HG03460 (cell line): ENCODE measurements at regions not wholly inside any gene's neighbourhood (a gene's known extent, or its start where the extent isn't known, plus 50 kb on each side); places are given as distances from the start of the nearest gene placed in this dataset.

ENCODE experiments used
- ATAC-seq: cut with Tn5 transposase; IDR thresholded peaks from one replicate; pipeline ENCODE4 v1.9.1; 2021; ENCODE audit not compliant: unreplicated experiment

DNA sequence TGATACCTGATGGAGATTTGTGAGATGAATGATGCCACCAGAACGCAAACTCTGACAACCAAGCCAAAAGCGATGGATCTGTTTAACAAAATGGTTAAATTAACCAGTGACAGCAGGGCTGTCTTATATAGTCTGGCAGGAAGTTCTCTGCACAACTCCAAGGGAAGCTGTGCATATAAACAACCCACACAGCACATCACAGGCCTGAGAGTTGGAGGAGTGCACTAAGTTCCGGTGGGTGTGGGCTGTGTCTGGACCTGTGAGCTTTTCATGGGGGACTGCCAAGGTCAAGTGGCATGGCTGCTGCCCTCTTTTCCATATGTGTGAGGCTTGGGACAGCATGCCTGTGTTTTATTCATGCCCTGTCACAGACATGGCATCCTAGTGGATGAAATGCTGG, 414.6 kb upstream of the TRIB2 start:
- no peak for ATAC-seq

DNA sequence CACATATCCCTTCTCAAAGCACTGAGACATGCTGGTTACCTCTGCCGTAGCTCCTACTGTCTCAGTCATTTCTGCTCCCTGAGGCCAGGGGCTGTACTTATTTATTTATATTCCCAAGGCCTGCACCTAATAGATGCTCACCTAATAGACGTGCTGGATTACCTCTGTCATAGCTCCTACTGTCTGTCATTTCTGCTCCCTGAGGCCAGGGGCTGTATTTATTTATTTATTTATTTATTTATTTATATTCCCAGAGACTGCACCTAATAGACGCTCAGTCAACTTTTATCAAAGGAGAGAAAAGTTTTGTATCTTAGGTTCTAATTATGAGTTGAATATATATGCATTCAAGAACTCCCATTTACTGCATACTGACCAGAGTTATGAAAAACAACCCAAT, 414.0 kb upstream of the TRIB2 start:
- ATAC-seq, result no peak

DNA sequence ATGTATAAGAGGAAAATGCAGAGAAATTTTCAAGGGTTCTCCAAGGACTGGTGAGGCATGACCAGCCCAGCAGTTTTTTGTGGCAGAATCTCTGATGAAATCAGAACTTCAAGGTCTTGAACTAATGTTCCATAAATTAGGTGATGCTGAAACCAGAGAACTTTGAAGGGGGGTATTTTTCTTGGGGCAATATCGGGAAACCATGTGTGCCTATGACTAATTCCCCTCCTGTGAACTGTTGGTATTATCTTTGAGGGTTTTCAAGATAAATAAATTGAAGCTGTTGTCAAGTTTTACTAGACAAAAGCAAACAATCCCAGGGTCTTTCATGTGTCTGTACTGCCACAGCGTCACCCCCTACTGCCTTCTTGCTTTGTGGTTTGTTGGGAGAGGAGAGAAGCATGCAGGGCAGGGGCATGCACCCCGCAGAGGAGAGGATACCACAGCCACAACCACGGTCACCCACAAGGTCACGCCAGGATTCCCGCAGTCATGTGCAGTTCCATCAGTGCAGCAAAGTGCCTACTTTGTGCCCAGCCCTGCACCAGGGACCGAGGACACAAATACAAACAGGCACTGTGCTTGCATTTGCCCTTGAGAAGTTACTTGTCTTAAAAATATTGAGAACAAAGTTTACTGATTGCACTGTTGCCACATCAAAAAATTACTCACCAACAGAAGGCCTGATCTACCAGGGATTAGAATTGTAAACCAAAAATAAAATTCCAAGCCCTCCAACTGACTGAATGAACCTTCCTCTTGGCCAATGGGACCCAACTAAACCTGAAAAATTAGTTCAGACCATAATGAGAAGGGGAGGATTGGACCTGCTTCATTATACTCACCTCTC, 413.3 kb upstream of the TRIB2 start:
- ATAC-seq, result no peak

DNA sequence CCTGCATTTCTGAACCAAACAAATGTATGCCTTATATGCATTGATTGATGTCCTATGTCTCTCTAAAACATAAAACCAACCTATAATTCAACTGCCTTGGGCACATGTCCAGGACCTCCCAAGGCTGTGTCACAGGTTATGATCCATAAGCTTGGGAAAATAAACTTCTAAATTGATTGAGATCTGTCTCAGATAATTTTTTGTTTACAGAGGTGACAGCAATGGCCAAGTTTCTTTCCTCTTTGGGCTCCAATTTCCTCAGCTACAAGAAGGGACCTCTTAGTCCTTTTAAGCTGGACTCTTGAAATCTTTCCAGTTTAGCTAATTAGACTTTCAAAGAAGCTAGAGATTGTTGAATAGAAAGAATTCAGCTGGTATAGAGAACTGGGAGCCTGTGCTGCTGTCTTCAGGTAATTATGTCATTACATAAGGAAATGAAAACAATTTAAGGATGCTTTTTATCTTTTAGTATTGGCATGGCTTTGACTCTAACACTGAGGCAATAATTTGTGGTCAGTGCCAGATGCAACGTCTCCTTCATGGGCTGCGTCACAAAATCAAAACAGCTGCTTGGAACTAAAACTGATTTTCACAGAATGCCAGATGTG, 412.1 kb upstream of the TRIB2 start:
- ATAC-seq, result no peak

DNA sequence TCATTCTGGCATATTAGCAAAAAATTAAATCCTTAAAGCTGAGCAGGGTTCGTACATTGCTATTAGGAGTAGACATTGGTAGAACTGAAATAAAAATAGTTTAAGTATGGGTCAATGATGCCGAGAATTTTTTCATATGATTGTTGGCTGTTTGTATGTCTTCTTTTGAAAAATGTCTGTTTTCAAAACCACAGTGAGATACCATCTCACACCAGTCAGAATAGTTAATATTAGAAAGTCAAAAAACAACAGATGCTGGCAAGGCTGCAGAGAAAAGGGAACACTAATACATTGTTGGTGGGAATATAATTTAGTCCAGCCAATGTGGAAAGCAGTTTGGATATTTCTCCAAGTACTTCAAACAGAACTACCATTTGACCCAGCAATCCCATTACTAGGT, 410.8 kb upstream of the TRIB2 start:
- ATAC-seq, result no peak

DNA sequence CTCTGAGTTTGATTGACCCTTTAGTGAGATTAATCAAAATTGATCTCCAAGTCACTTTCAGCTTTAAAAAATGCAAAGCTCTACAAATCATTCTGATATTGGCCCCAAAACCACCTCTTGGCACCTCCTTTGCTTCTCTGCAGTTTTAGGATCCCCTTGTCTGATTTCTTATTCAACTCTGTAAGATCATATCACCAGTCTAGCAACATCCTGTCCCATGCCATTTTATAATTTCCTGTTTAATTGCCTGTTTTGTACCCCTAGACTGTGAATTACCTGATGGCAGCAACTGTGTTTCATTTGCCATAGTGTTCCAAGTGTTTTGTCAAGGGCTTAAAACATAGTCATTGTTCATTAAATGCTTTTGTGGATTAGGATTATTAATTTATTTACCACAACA, 406.3 kb upstream of the TRIB2 start:
- ATAC-seq, result no peak

DNA sequence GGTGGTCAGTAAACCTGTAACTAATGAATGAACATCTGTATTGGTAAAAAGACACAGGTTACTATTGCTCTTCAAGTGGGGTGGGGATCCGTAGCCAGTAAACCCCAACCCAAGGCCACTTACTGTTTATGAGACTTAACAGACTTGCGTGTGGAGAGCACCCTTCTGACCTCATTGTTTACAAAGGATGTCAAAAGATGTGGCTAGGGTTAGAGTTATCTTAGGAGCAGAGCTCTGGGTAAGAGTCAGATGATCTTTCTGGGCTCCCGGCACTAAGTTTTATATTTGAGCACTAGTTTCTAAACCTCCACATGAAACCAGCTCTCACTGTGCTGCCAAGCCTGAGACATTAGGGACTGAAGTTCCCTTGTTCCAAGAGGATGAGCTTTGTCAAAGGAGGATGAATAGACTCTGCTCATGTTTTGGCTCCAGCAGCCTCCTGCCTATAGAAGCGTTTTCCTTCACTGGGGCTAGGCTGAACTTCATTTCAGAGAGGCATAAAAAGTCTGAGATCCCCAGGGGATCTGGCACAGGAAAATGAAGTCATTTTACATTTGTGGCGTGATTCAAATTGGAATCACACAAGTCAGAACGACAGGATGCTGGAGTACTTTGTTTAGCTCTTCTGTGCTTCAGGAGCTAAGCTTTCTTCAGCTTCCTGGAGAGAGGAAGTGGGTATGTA, 403.1 kb upstream of the TRIB2 start:
- ATAC-seq, result no peak

DNA sequence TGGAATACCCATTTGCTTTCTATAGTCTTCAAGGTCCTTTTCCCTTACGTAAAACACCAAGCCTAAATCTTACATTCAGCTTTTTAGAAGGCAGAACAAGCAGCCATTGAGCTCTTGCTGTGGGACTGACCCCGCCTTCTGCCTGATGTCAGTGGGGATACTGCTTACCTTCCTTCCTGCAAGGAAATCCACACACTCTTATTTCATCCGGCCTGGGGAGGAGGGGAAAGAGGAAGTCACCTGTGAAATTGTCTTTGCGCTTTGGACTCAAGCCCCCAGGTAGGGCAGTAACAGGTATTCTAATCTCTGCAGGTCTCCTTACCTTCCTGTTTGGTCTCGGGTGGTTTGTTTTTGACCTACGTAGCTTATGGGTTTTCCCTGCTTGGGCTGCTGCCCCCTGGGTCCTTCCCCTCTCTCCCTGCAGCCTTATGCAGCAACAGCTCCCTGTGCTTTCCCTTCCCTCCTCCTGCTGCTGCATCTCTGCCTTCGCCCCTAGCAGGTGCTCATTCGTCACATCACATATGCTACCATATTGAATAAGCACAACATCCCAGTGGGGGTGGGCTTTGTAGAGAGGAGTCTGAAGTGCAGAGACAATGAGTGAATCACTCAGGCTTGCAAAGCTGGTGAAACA, 402.5 kb upstream of the TRIB2 start:
- no peak for ATAC-seq

DNA sequence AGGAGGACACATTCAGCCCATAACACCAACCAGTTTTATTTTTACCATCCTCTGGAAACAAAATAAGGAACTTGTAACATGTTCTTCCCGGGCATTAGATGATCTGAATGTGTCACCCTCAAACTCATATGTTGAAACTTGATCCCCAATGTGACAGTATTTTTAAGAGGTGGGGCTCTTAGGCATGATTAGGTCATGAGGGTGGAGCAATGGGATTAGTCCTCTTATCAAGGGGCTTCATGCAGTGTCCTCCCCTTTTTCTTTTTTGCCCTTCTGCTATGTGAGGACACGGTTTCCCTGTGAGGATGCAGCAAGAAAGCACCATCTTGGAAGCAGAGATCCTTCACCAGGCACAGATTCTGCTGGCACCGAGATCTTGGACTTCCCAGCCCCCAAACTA, 401.5 kb upstream of the TRIB2 start:
- ATAC-seq, result no peak

DNA sequence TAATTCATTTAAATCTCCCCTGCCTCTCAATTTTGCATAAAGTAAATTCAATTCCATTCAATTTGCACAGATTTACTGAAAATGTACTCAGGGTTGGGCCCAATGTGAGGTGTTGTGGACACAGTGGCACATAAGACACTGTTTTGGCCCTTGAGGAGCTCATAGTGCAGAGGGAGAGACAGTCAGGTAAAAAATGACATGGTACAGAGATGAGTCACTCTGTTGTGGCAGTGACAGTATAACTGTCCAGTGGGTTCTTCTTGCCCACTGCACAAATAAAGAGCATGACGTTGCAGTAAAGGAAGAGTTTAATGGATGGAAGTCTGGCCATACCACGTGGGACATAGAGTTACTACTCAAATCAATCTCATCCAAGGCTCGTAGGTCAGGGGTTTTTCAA, 400.3 kb upstream of the TRIB2 start:
- no peak for ATAC-seq

DNA sequence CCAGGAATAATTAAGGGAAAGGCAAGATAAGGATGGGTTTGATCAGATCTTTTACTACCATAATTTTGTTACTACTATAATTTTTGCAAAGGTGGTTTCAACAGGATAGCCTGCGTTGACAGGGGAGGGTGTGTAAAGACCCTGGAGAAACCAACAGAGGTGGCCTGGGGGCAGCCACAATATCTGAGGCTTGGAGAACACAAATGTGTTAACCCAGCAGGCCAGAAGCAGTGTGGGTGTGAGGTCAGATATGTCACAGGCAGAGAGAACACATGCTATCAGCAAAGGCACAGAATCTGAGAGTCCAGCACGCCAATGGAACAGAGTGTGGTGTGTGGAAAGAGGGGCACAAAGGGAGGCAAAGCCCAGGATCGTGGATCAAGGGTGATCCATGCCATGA, 399.4 kb upstream of the TRIB2 start:
- no peak for ATAC-seq

DNA sequence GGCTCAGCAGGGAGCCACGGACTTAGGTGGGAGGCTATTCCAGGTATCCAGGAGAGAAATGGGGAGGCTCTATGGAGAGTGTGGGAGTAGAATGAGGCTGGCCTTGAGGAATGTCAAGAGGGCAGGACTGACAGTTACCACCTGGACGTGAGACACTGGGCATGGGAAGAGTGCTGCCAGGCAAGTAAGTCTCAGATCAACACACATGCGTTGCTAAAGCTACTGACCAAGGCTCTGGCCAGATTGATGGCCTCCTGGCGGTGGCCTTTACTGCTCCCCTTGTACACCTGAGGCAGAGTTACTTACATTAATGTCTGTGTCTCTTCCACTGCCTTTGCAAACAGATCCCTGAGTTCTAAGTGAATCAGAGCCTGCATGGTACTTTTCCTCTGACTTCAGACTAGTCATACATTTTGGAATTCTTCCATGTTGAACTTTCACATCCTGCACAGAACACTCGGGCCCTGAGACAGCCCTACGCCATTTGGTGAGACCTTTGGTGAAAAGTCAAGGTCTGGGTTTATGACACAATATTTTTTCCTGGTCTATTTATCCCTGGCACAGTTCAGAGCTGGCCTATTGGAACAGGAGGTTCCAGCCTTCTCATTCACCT, 398.8 kb upstream of the TRIB2 start:
- no peak for ATAC-seq

DNA sequence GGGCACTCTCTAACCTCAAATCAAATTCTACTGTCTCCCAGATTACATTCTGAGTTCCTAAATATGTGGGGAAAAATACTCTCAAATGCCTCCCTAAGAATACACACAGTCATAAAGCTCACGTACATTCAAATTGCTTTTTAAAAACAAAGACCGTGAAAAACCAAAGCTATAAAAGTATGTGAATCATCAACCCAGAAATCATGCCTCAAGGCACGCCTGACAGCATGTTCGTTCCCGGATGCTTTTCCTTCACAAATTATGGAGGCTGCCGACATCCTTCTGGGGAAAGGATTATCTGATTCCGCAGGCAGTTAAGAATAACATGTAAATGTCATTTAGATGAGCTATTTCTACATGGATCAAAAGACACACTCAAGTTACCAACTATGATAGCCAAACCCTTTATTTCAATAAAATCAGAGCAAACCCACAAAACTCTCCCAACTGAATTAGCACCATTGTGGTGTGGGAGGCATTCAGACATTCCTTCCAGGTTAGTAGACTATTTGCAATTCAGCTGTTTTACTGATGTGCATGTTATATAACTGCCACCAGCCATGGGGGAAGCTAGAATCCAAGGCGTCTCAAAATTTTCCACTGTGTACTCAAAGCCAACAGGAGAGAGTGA, 398.2 kb upstream of the TRIB2 start:
- no peak for ATAC-seq

DNA sequence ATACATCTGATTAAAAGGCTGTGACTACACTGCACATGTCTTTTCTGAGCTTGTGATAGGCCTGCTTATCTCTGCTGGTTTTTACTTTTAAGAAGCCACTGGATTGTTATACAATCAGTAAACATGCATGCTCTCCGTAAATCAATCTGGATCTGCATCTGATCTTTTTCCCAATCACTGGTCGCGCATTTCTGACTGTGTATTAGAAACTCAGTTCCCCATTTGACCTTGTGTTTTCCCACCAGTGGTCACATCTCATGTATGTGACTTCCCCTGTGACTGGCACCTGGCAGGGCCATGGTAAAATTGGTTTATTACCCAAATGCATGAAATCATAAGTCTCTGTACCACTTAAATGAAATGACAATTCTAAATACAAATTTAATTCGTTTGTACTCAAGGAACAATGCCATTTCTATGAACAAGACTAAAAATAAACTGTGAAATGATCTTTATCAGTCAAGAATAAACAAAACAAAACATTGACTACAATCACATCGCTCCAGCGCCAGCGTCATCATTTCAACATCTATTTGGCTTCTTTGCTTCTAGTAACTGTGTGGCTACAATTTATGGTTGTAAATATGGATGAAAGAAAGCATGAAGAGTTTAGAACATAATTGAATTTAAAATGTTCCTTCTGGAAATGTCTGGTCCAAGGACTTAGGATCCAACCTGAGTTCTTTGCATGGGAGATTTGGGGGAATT, 396.6 kb upstream of the TRIB2 start:
- no peak for ATAC-seq

DNA sequence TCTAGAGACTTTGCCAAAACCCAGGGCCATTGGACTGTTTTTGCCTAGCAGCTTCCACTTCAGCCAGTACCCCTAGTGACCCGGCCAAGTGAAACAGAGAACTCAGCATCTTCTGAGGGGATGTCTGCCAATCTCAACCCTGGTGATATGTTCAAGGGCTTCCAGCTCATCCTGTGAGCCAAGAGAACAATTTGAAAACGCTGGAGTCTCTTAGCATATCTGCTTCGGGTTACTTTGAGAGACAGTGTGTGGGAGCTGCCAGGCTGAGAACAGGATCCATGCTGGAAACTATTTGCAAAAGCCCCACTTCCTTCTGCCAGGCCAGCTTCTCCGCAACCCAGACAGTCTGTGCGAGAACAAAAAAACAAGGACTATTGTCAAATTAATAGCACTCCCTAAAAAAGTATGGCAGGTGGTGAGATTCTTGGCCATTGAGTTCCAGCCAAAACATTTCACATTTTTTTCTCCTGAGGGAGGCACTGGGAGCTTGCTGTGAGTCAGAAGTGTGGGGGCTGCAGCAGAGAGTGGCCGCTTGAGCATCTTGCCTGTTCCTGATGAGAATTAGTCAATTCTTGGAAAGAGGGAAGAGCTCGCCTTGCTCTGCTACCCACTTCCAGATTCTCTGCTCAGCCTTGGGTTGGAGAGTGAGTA, 395.6 kb upstream of the TRIB2 start:
- ATAC-seq, result no peak

DNA sequence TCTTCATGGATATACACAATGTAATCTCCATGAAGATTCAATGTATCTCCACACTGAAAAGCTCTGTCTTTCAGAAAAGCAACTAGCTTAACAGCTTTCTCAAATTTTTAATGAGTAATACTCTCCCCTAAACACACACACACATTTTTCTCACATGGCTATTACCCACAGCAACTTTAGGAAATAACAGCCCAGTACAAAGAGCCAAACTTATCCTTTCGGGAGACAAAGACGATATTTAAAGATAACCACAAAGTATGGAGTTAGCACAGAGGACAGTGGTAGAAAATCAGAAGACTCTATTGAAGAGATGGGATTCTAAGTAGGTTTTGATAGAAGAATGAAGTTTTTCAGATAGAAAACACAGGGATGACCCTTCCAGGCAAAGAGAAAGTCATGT, 394.9 kb upstream of the TRIB2 start:
- ATAC-seq, result no peak

DNA sequence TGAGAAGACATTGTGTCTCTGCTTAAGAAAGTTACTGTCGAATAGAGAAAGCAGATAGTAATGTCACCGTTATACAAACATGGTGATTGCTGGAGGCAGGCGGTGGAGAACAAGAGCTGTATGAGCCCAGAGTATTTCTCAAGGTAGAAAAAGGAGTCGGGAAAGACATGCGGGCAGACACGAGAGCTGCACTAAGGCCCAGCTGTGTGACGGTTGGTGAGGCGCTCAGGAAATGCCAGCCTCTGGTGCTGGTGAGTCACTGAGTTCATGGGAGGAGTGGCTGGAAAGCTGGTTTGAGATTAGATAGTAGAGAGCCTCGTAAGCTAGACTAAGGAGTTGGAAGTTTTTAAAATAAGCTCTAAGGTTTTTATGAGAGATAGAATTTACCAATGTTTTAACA, 390.9 kb upstream of the TRIB2 start:
- ATAC-seq, result no peak

DNA sequence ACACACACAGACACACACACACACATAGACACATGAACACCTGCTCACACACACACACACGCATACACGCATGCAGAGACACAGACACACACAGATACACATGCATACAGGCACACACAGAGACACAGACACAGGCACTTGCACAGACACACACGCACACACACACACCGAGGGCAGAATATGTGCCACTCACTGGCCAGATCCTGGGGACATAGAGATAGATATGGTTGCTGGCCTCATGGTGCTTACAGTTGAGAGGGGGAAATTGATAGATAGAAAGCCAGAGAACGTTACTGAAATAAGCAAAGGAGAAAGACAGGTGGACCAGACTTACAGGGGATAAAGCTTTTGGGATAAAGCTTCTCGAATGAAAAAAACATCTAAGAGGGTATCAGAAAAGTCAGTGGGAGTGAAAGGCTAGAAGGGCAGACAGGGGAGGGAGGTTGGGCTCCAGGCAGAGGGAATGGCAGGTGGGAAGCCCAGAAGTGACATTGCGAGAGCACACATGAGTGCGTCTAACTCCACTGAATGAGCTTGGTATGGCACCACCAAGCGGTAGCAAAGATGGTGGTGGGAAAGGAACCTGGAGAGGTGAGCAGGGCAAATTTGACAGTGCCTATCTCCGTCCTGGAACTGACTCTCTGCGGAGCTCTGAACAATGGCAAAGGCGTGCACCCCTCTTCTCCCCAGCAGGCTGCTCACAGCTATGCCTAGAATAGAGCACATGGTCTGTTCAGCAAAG, 390.1 kb upstream of the TRIB2 start:
- ATAC-seq, result no peak

DNA sequence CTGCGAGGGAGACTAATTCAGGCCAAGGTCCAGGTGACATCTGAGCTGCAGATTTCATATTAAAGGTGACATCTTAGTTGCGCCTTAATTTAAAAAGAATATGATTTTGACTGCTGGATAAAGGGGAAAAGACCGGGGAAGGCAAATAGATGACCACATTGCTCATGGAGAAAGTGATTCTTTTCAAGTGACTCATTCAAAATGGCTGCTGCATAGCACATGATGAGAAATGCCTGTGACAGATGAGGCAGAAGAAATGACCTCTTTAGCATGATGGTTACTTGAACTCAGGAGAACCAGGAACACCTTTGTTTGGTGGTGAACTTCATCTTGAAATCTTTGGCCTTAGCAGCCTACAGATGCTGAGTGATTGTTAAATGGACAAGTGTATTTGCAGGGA, 385.8 kb upstream of the TRIB2 start:
- no peak for ATAC-seq
